ENCODE measurements at regions not wholly inside any gene's neighbourhood (a gene's known extent, or its start where the extent isn't known, plus 50 kb on each side); places are given as distances from the start of the nearest gene placed in this dataset.

- no peak for DNase-seq (ENCODE audit: low read depth)
These were observed 199.1 kb downstream of the HS3ST3B1 start for GRCh38 chr17:14499976-14500375.

- no peak for DNase-seq (ENCODE audit: low read depth)
These were observed 197.9 kb downstream of the HS3ST3B1 start for GRCh38 chr17:14498812-14499211.

- DNase-seq (ENCODE audit: low read depth), result no peak
These were observed 193.3 kb downstream of the HS3ST3B1 start for GRCh38 chr17:14494161-14494560.

GRCh38 chr17:14489986-14490385 lies 189.1 kb downstream of the HS3ST3B1 start:
- DNase-seq (ENCODE audit: low read depth), result no peak

GRCh38 chr17:14488958-14489550 lies 188.2 kb downstream of the HS3ST3B1 start:
- DNase-seq (ENCODE audit: low read depth), result no peak

- DNase-seq (ENCODE audit: low read depth), result no peak
These were observed 186.2 kb downstream of the HS3ST3B1 start for GRCh38 chr17:14487068-14487467.

- DNase-seq (ENCODE audit: low read depth), result no peak
These were observed 181.8 kb downstream of the HS3ST3B1 start for GRCh38 chr17:14482715-14483114.

- no peak for DNase-seq (ENCODE audit: low read depth)
These were observed 180.8 kb downstream of the HS3ST3B1 start for GRCh38 chr17:14481664-14482063.

GRCh38 chr17:14474591-14474990 lies 173.7 kb downstream of the HS3ST3B1 start:
- no peak for DNase-seq (ENCODE audit: low read depth)

GRCh38 chr17:14471052-14471451 lies 170.2 kb downstream of the HS3ST3B1 start:
- DNase-seq (ENCODE audit: low read depth), result peak; percentile 9

- no peak for DNase-seq (ENCODE audit: low read depth)
These were observed 169.5 kb downstream of the HS3ST3B1 start for GRCh38 chr17:14470417-14470816.

- no peak for DNase-seq (ENCODE audit: low read depth)
These were observed 169.1 kb downstream of the HS3ST3B1 start for GRCh38 chr17:14469971-14470370.

GRCh38 chr17:14468858-14469257 lies 168.0 kb downstream of the HS3ST3B1 start:
- DNase-seq (ENCODE audit: low read depth), result no peak

GRCh38 chr17:14461227-14461548 lies 160.3 kb downstream of the HS3ST3B1 start:
- no peak for DNase-seq (ENCODE audit: low read depth)

- DNase-seq (ENCODE audit: low read depth), result no peak
These were observed 159.8 kb downstream of the HS3ST3B1 start for GRCh38 chr17:14460516-14461226.

GRCh38 chr17:14459955-14460354 lies 159.1 kb downstream of the HS3ST3B1 start:
- DNase-seq (ENCODE audit: low read depth), result no peak

GRCh38 chr17:14458724-14459123 lies 157.8 kb downstream of the HS3ST3B1 start:
- DNase-seq (ENCODE audit: low read depth), result no peak

- DNase-seq (ENCODE audit: low read depth), result no peak
These were observed 153.9 kb downstream of the HS3ST3B1 start for GRCh38 chr17:14454746-14455145.

GRCh38 chr17:14452856-14453255 lies 152.0 kb downstream of the HS3ST3B1 start:
- no peak for DNase-seq (ENCODE audit: low read depth)

- DNase-seq (ENCODE audit: low read depth), result no peak
These were observed 150.9 kb downstream of the HS3ST3B1 start for GRCh38 chr17:14451729-14452191.

GRCh38 chr17:14448818-14449217 lies 147.9 kb downstream of the HS3ST3B1 start:
- DNase-seq (ENCODE audit: low read depth), result no peak

- DNase-seq (ENCODE audit: low read depth), result no peak
These were observed 145.9 kb downstream of the HS3ST3B1 start for GRCh38 chr17:14446825-14447224.

GRCh38 chr17:14444915-14445314 lies 144.0 kb downstream of the HS3ST3B1 start:
- DNase-seq (ENCODE audit: low read depth), result no peak

Data from HT1080 (cell line).